RWPE2 (cell line): ENCODE measurements at regions not wholly inside any gene's neighbourhood (a gene's known extent, or its start where the extent isn't known, plus 50 kb on each side); places are given as distances from the start of the nearest gene placed in this dataset.
A peak's percentile ranks its signal among the peaks of the same experiment; 100 is the strongest.

Experiments used
- ATAC-seq: fragments of 200-7000 bp; cut with Tn5 transposase; 3 replicates; pipeline ENCODE4 v1.9.1; 2021; ENCODE audit warnings: low read depth
- DNase-seq: peaks from one replicate; pipeline ENCODE4 v3.0.0-alpha.2; 2020; ENCODE audit warnings: low spot score
- H3K27ac ChIP-seq: fragments of 450-650 bp; 2 replicates; pipeline ENCODE4 v1.5.1; 2017; ENCODE audit warnings: mild to moderate bottlenecking; ENCODE audit not compliant: poor library complexity, severe bottlenecking
- H3K27me3 ChIP-seq: fragments of 250-450 bp; sonication (Bioruptor Pico); 2 replicates; pipeline ENCODE4 v1.5.1; 2021; ENCODE audit warnings: mild to moderate bottlenecking, moderate library complexity; ENCODE audit not compliant: insufficient read depth, poor library complexity, severe bottlenecking
- H3K36me3 ChIP-seq: fragments of 250-450 bp; sonication (Bioruptor Pico); 2 replicates; pipeline ENCODE4 v1.5.1; 2020; ENCODE audit warnings: low read depth, mild to moderate bottlenecking, moderate library complexity
- H3K4me1 ChIP-seq: fragments of 250-450 bp; sonication (Bioruptor Pico); 2 replicates; pipeline ENCODE4 v1.5.1; 2021; ENCODE audit warnings: mild to moderate bottlenecking, moderate library complexity; ENCODE audit not compliant: insufficient read depth, poor library complexity, severe bottlenecking
- H3K4me3 ChIP-seq: fragments of 250-450 bp; sonication (Bioruptor Pico); 2 replicates; pipeline ENCODE4 v1.5.1; 2021; ENCODE audit warnings: mild to moderate bottlenecking, moderate library complexity; ENCODE audit not compliant: severe bottlenecking
- H3K9me3 ChIP-seq: fragments of 250-450 bp; sonication (Bioruptor Pico); 2 replicates; pipeline ENCODE4 v1.5.1; 2021; ENCODE audit warnings: mild to moderate bottlenecking, moderate library complexity; ENCODE audit not compliant: severe bottlenecking
- CTCF ChIP-seq: fragments of 450-650 bp; IDR thresholded peaks from one replicate; pipeline ENCODE4 v1.5.1; 2017; ENCODE audit warnings: mild to moderate bottlenecking, moderate library complexity; ENCODE audit not compliant: poor library complexity, severe bottlenecking

GRCh38 chr4:37759833-37760232 lies 66.7 kb upstream of the PGM2 start:
- no peaks in the 10 kb centered on the region for H3K9me3 ChIP-seq
- no peak for ATAC-seq

GRCh38 chr4:37758226-37758625 lies 68.3 kb upstream of the PGM2 start:
- no peak for TF ChIP-seq CTCF
- DNase-seq (no peak), ATAC-seq (peak; percentile 59)
- peaks cover 27% of the 10 kb centered on the region for H3K4me1 ChIP-seq
- H3K27me3 ChIP-seq: no peaks in the 10 kb centered on the region
- peak overlapping the region; percentile 65 for H3K27ac ChIP-seq
- no peaks in the 10 kb centered on the region for H3K9me3 ChIP-seq
- H3K36me3 ChIP-seq: no peaks in the 10 kb centered on the region
- H3K4me3 ChIP-seq: no peak overlapping the region

More at GRCh38 chr4:37759833-37760232, 66.7 kb upstream of the PGM2 start:
- TF ChIP-seq CTCF: no peak
- H3K4me1 ChIP-seq: peaks cover 27% of the 10 kb centered on the region
- no peak for DNase-seq
- H3K4me3 ChIP-seq: no peak overlapping the region
- H3K27ac ChIP-seq: no peak overlapping the region
- H3K27me3 ChIP-seq: no peaks in the 10 kb centered on the region
- H3K36me3 ChIP-seq: no peaks in the 10 kb centered on the region

- peak overlapping the region; percentile 65 for H3K27ac ChIP-seq
- H3K4me3 ChIP-seq: no peak overlapping the region
- no peaks in the 10 kb centered on the region for H3K36me3 ChIP-seq
- no peaks in the 10 kb centered on the region for H3K9me3 ChIP-seq
- H3K4me1 ChIP-seq: peaks cover 27% of the 10 kb centered on the region
- no peaks in the 10 kb centered on the region for H3K27me3 ChIP-seq
- TF ChIP-seq CTCF: no peak
- DNase-seq (no peak), ATAC-seq (peak; percentile 47; the same call in 2 of the 3 replicates)
Measured at GRCh38 chr4:37757761-37758160, 68.7 kb upstream of the PGM2 start.

- DNase-seq (no peak), ATAC-seq (no peak)
- Histone ChIP-seq H3K27ac (peak overlapping the region; percentile 65), H3K4me3 (no peak overlapping the region), H3K4me1 (peaks cover 22% of the 10 kb centered on the region), H3K27me3 (no peaks in the 10 kb centered on the region), H3K9me3 (no peaks in the 10 kb centered on the region), H3K36me3 (no peaks in the 10 kb centered on the region)
- no peak for TF ChIP-seq CTCF
Measured at GRCh38 chr4:37757121-37757520, 69.4 kb upstream of the PGM2 start.

GRCh38 chr4:37754410-37755185 lies 68.4 kb upstream of the RELL1 start:
- no peaks in the 10 kb centered on the region for H3K36me3 ChIP-seq
- no peak overlapping the region for H3K4me3 ChIP-seq
- H3K4me1 ChIP-seq: peaks cover 16% of the 10 kb centered on the region
- H3K27me3 ChIP-seq: no peaks in the 10 kb centered on the region
- ATAC-seq (no peak), DNase-seq (no peak)
- H3K27ac ChIP-seq: no peak overlapping the region
- no peaks in the 10 kb centered on the region for H3K9me3 ChIP-seq
- no peak for TF ChIP-seq CTCF
